Kidney (tissue), 13 donors: ENCODE measurements at regions not wholly inside any gene's neighbourhood (a gene's known extent, or its start where the extent isn't known, plus 50 kb on each side); places are given as distances from the start of the nearest gene placed in this dataset.
A peak's percentile ranks its signal among the peaks of the same experiment; 100 is the strongest.
"Not testable (repeated sequence)": the region's sequence is repeated elsewhere in the genome, so short reads cannot be mapped to it uniquely, and the experiment has no call there.

Experiments
- DNase-seq, 5 donors: peaks; one replicate each; pipeline ENCODE4 v3.0.0-alpha.2; 2013 to 2020
- FAIRE-seq: peaks from 2 replicates; lab custom pipeline; 2012; peaks lifted over from hg19 to GRCh38; lab: Jason Lieb, UNC
- H3K27ac ChIP-seq, 2 donors: one replicate each; pipeline ENCODE4 v1.7.0; 2013; ENCODE audit warnings: low read depth in 2 of 2, low read length in 2 of 2, inconsistent platforms in 1 of 2
- H3K27me3 ChIP-seq: one replicate; pipeline ENCODE4 v1.7.1; 2013; ENCODE audit warnings: low read length, inconsistent platforms; ENCODE audit not compliant: control insufficient read depth, insufficient read depth
- H3K36me3 ChIP-seq, 3 donors: one replicate each; pipeline versions ENCODE4 v1.7.0 to v1.7.1; 2013; ENCODE audit warnings: low read length in 3 of 3, control low read depth in 1 of 3, inconsistent platforms in 1 of 3; ENCODE audit not compliant: insufficient read depth in 3 of 3, control insufficient read depth in 2 of 3
- H3K4me1 ChIP-seq, 3 donors: one replicate each; pipeline versions ENCODE4 v1.7.0 to v1.7.1; 2013; ENCODE audit warnings: low read length in 3 of 3, inconsistent platforms in 1 of 3, low read depth in 1 of 3; ENCODE audit not compliant: control insufficient read depth in 2 of 3, insufficient read depth in 2 of 3
- H3K4me3 ChIP-seq, 3 donors: one replicate each; pipeline versions ENCODE4 v1.7.0 to v1.8.1; 2013; ENCODE audit warnings: low read length in 3 of 3, control low read depth in 1 of 3, inconsistent platforms in 1 of 3
- H3K9ac ChIP-seq, 3 donors: one replicate each; pipeline versions ENCODE4 v1.7.0 to v1.7.1; 2013; ENCODE audit warnings: low read length in 3 of 3, control low read depth in 1 of 3, inconsistent platforms in 1 of 3
- H3K9me3 ChIP-seq, 3 donors: one replicate each; pipeline versions ENCODE4 v1.7.0 to v1.7.1; 2013; ENCODE audit warnings: low read length in 3 of 3, control low read depth in 1 of 3, inconsistent platforms in 1 of 3; ENCODE audit not compliant: control insufficient read depth in 2 of 3, insufficient read depth in 1 of 3
- intact Hi-C: fragments of 100-400 bp; cut with DNase I; formaldehyde crosslinking; loops from one replicate; pipeline ENCODE4 v1.11.1; 2022
- TF ChIP-seq, protein P1 (sequence below): IDR thresholded peaks from 3 replicates; pipeline ENCODE4 v1.5.1; 2012; ENCODE audit warnings: mild to moderate bottlenecking, moderate library complexity, borderline replicate concordance; ENCODE audit not compliant: insufficient read depth; ENCODE audit errors: extremely low read depth
- donor health status: control.
- donor health status: control.
- donor health status: control.
- donor health status: control.
- donor health status: control.
- donor health status: DM: yes; HTN: yes; CAD: no.
- donor health status: Normal renal cell carcinoma (clear cell type).

DNA sequence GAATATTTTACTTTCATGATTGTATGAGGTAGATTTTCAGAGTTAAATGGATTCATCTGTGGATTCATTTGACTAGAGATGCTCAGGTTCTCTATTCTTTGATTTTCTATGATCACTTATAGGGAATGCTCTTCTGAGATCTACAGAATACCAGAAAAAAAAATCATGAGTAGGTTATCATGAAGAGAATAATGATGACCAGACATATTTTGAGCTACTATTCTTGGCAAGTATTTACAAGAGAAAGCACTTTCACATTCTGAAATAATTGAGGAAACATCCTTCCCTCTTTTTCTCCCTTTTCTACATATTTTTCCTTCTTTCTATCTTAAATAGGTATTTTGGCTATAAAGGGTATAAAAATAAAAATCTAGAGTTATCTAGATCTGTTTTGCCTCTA lies 543.0 kb upstream of the TUSC1 start:
- H3K4me1 ChIP-seq: no peaks in the 10 kb centered on the region
- no peak overlapping the region for H3K4me3 ChIP-seq
- H3K27me3 ChIP-seq: no peaks in the 10 kb centered on the region
- H3K9me3 ChIP-seq: no peaks in the 10 kb centered on the region
- H3K27ac ChIP-seq: no peak overlapping the region
- DNase-seq: no peak
- intact Hi-C loops: no loop called here
- no peak for FAIRE-seq
- H3K36me3 ChIP-seq: no peaks in the 10 kb centered on the region
- TF ChIP-seq, protein P1, sequence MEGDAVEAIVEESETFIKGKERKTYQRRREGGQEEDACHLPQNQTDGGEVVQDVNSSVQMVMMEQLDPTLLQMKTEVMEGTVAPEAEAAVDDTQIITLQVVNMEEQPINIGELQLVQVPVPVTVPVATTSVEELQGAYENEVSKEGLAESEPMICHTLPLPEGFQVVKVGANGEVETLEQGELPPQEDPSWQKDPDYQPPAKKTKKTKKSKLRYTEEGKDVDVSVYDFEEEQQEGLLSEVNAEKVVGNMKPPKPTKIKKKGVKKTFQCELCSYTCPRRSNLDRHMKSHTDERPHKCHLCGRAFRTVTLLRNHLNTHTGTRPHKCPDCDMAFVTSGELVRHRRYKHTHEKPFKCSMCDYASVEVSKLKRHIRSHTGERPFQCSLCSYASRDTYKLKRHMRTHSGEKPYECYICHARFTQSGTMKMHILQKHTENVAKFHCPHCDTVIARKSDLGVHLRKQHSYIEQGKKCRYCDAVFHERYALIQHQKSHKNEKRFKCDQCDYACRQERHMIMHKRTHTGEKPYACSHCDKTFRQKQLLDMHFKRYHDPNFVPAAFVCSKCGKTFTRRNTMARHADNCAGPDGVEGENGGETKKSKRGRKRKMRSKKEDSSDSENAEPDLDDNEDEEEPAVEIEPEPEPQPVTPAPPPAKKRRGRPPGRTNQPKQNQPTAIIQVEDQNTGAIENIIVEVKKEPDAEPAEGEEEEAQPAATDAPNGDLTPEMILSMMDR: no peak
- no peak overlapping the region for H3K9ac ChIP-seq

DNA sequence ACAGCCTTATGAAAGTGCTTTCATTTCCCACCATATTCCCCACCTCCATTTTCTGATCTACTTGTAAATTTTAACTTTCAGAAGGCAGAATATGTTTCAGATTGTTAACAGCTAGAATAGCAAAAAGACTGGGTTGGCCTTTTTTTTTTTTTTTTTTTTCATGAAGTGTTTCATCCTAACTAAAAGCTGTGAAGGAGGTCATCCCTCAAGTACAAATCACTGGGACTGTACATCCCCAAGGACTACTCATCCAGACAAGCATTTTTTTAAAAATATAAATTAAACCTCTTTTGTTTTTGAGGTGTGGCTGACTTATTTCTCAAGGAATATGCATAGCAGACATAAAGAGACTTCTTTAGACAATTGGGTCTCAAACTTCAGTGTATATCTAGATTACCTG lies 542.1 kb upstream of the TUSC1 start:
- intact Hi-C loops: no loop called here
- no peak overlapping the region for H3K27ac ChIP-seq
- H3K9ac ChIP-seq: no peak overlapping the region
- H3K36me3 ChIP-seq: no peaks in the 10 kb centered on the region
- DNase-seq (no peak), FAIRE-seq (no peak)
- no peaks in the 10 kb centered on the region for H3K9me3 ChIP-seq
- H3K4me1 ChIP-seq: no peaks in the 10 kb centered on the region
- H3K4me3 ChIP-seq: no peak overlapping the region
- TF ChIP-seq, protein P1: no peak
- no peaks in the 10 kb centered on the region for H3K27me3 ChIP-seq

DNA sequence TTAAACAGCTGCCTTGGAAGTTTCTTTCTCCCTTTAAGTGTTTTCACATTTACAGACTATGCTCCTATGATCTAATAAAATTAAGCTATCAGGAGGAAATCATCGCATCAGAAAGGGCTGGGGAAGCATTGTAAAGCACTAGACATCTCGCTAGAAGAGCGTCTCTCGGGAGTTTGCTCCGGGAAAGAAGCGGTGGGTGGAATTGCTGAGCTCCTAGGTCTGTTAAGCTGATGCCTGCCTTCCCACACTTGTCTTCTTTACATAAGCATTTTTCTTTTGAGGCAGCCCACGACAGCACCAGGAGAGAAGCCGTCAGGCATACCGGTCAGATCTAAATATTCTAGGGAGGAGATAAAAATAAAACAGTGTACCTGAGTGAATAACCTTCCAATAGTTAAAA lies 541.7 kb upstream of the TUSC1 start:
- intact Hi-C loops: no loop called here
- TF ChIP-seq, protein P1: no peak
- H3K9ac ChIP-seq: no peak overlapping the region
- no peak for DNase-seq
- H3K27me3 ChIP-seq: no peaks in the 10 kb centered on the region
- no peaks in the 10 kb centered on the region for H3K9me3 ChIP-seq
- H3K4me3 ChIP-seq: no peak overlapping the region
- H3K4me1 ChIP-seq: no peaks in the 10 kb centered on the region
- H3K27ac ChIP-seq: no peak overlapping the region
- H3K36me3 ChIP-seq: no peaks in the 10 kb centered on the region
- no peak for FAIRE-seq

DNA sequence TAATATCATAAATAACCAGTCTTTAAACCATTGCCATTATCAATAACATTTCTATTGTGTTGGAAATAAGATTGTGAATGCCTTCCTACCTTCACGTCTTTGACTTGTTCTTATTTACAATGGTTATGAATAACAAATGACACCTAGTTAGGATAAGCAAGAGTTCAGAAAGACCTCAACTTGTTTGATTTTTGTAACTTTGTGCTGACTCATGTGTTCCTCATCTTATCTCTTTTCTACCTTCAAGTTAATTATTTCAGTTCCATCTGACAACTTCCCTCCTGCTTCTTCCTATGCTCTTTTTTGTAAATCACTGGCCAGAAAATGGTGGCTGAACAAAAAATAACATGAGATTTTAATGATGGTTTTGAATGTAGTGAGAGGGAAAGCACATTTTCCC lies 538.5 kb upstream of the TUSC1 start:
- Histone ChIP-seq H3K27ac (no peak overlapping the region), H3K9me3 (peaks cover 0 to 2% (median 0%) of the 10 kb centered on the region in 3 donors), H3K4me3 (no peak overlapping the region), H3K4me1 (no peaks in the 10 kb centered on the region), H3K36me3 (no peaks in the 10 kb centered on the region), H3K27me3 (no peaks in the 10 kb centered on the region), H3K9ac (no peak overlapping the region)
- intact Hi-C loops: no loop called here
- no peak for FAIRE-seq
- DNase-seq: no peak
- TF ChIP-seq, protein P1: no peak

DNA sequence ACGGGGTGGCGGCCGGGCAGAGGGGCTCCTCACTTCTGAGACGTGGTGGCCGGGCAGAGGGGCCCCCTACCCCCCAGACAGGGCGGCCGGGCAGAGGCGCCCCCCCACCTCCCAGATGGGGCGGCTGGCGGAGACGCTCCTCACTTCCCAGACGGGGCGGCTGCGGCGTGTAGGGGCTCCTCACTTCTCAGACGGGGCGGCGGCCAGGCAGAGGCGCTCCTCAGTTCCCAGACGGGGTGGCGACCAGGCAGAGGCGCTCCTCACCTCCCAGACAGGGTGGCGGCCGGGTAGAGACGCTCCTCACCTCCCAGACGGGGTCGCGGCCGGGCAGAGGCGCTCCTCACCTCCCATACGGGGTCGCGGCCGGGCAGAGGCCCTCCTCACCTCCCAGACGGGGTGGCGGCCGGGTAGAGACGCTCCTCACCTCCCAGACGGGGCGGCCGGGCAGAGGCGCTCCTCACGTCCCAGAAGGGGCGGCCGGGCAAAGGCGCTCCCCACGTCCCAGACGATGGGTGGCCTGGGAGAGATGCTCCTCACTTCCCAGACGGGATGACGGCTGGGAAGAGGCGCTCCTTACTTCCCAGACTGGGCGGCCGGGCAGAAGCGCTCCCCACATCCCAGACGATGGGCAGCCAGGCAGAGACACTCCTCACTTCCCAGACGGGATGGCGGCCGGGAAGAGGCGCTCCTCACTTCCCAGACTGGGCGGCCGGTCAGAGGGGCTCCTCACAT lies 536.6 kb upstream of the TUSC1 start:
- intact Hi-C loops, H3K36me3 ChIP-seq, FAIRE-seq: not testable (repeated sequence)

More for the DNA sequence above, 536.6 kb upstream of the TUSC1 start:
- H3K27me3 ChIP-seq, H3K4me1 ChIP-seq, H3K4me3 ChIP-seq, H3K9me3 ChIP-seq, H3K9ac ChIP-seq, H3K27ac ChIP-seq: not testable (repeated sequence)
- peak in 1 of 5 donors; percentile 60 for DNase-seq
